K562 (cell line): ENCODE measurements at regions not wholly inside any gene's neighbourhood (a gene's known extent, or its start where the extent isn't known, plus 50 kb on each side); places are given as distances from the start of the nearest gene placed in this dataset.
A peak's percentile ranks its signal among the peaks of the same experiment; 100 is the strongest.

Source experiments
- ARID2 ChIP-seq: fragments of 450-650 bp; IDR thresholded peaks from 2 replicates; pipeline ENCODE4 v1.6.1; 2017; ENCODE audit warnings: antibody characterized with exemption, mild to moderate bottlenecking
- ATF7 ChIP-seq: fragments of 450-650 bp; IDR thresholded peaks from 2 replicates; pipeline ENCODE4 v1.7.1; 2014; ENCODE audit warnings: mild to moderate bottlenecking, moderate library complexity
- CBX5 ChIP-seq: IDR thresholded peaks from 2 replicates; pipeline ENCODE4 v1.6.1; 2014; ENCODE audit warnings: low read depth, borderline replicate concordance
- CREM ChIP-seq: IDR thresholded peaks from 2 replicates; pipeline ENCODE4 v1.6.1; 2014; ENCODE audit warnings: antibody characterized with exemption, low read depth
- DPF2 ChIP-seq: fragments of 450-650 bp; IDR thresholded peaks from 2 replicates; pipeline ENCODE4 v1.6.1; 2016
- FOSL1 ChIP-seq: fragments of 200-800 bp; sonication (Bioruptor generic); conservative IDR thresholded peaks from 2 replicates; pipeline ENCODE4 v1.6.1; 2016; ENCODE audit warnings: missing genetic modification characterization, missing compliant biosample characterization
- NCOA1 ChIP-seq: fragments of 450-650 bp; IDR thresholded peaks from 2 replicates; pipeline ENCODE4 v1.6.1; 2016; ENCODE audit warnings: low read depth
- POLR2A ChIP-seq: fragments of 450-650 bp; conservative IDR thresholded peaks from 2 replicates; pipeline ENCODE4 v1.6.1; 2016
- ZNF274 ChIP-seq: IDR thresholded peaks from 2 replicates; pipeline ENCODE4 v1.6.1; 2011; ENCODE audit warnings: low read depth, mild to moderate bottlenecking, low read length, moderate library complexity, borderline replicate concordance
- TF ChIP-seq, protein P1 (sequence below), 2 experiments: IDR thresholded peaks; 2 replicates each; pipeline ENCODE4 v1.6.1; 2011; ENCODE audit warnings: borderline replicate concordance in 1 of 2, control low read depth in 1 of 2, low read depth in 1 of 2, low read length in 1 of 2, mild to moderate bottlenecking in 1 of 2, mixed read lengths in 1 of 2, moderate library complexity in 1 of 2; ENCODE audit not compliant: insufficient read depth in 1 of 2, insufficient read length in 1 of 2, poor library complexity in 1 of 2, severe bottlenecking in 1 of 2; ENCODE audit errors: extremely low read depth in 1 of 2
- TF ChIP-seq, protein P2 (sequence below): sonication (generic); formaldehyde crosslinking; IDR thresholded peaks from 2 replicates; pipeline ENCODE4 v1.8.1; 2023; ENCODE audit warnings: mild to moderate bottlenecking, missing genetic modification reagents
- TF ChIP-seq, protein P3 (sequence below): fragments of 450-650 bp; IDR thresholded peaks from 2 replicates; pipeline ENCODE4 v1.6.1; 2016; ENCODE audit warnings: mild to moderate bottlenecking, moderate library complexity

DNA sequence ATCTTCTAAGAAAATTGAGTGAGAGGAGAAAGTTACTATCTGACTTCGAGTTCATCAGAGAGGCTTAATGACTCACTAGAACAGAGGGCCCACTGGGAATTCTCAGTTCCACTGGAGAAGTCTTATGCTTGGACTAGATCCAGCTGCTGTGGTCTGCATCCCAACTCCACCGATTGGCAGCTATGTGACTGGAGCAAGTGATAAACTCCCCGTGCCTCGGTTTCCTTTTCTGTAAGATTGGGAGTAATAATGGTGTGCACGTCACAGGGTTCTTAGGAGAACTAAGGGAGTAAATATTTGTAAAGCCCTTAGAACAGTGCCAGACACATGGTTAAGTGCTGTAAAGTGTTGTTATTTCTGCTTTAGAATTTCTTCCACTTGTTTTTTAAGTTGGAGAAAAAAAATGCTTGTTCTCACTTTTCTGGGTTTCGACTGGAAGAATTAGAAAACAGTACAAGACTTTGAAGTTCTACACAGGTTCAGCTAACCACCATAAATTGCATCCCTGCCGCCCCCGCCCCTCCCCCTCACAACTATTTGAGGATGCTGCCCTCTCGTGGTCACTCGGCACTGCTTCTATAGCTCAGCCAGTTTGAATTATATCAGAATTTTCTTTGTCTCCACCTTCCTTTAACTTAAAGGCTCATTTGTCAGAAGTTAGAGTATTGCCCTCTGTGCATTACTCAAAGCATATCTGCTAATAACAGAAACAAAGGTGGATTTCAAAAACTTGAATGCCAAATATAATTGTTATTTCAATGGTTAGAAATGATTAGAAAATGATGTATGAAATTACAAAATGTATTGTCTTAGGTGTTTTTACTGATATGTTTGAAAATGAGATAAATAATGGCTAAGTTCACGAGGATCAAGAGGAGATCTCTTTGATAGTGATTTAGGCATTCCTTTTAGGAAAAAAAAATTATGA lies 95.0 kb upstream of the IFNGR1 start (continued):
- TF ChIP-seq, protein P1, sequence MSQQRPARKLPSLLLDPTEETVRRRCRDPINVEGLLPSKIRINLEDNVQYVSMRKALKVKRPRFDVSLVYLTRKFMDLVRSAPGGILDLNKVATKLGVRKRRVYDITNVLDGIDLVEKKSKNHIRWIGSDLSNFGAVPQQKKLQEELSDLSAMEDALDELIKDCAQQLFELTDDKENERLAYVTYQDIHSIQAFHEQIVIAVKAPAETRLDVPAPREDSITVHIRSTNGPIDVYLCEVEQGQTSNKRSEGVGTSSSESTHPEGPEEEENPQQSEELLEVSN (IDR thresholded peaks at IDR 0.05; ENCODE audit: borderline replicate concordance in 1 of 2, extremely low read depth in 1 of 2, insufficient read depth in 1 of 2, insufficient read length in 1 of 2, low read depth in 1 of 2, low read length in 1 of 2, poor library complexity in 1 of 2, severe bottlenecking in 1 of 2), result no peak
- TF ChIP-seq, protein P2, sequence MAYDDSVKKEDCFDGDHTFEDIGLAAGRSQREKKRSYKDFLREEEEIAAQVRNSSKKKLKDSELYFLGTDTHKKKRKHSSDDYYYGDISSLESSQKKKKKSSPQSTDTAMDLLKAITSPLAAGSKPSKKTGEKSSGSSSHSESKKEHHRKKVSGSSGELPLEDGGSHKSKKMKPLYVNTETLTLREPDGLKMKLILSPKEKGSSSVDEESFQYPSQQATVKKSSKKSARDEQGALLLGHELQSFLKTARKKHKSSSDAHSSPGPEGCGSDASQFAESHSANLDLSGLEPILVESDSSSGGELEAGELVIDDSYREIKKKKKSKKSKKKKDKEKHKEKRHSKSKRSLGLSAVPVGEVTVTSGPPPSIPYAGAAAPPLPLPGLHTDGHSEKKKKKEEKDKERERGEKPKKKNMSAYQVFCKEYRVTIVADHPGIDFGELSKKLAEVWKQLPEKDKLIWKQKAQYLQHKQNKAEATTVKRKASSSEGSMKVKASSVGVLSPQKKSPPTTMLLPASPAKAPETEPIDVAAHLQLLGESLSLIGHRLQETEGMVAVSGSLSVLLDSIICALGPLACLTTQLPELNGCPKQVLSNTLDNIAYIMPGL (CRISPR knock-in tag), result no peak
- no peak for TF ChIP-seq ZNF274
- TF ChIP-seq CBX5, result no peak
- TF ChIP-seq ATF7, result no peak
- TF ChIP-seq POLR2A, result no peak
- TF ChIP-seq DPF2, result no peak
- peak; percentile 59 for TF ChIP-seq ARID2
- TF ChIP-seq, protein P3, sequence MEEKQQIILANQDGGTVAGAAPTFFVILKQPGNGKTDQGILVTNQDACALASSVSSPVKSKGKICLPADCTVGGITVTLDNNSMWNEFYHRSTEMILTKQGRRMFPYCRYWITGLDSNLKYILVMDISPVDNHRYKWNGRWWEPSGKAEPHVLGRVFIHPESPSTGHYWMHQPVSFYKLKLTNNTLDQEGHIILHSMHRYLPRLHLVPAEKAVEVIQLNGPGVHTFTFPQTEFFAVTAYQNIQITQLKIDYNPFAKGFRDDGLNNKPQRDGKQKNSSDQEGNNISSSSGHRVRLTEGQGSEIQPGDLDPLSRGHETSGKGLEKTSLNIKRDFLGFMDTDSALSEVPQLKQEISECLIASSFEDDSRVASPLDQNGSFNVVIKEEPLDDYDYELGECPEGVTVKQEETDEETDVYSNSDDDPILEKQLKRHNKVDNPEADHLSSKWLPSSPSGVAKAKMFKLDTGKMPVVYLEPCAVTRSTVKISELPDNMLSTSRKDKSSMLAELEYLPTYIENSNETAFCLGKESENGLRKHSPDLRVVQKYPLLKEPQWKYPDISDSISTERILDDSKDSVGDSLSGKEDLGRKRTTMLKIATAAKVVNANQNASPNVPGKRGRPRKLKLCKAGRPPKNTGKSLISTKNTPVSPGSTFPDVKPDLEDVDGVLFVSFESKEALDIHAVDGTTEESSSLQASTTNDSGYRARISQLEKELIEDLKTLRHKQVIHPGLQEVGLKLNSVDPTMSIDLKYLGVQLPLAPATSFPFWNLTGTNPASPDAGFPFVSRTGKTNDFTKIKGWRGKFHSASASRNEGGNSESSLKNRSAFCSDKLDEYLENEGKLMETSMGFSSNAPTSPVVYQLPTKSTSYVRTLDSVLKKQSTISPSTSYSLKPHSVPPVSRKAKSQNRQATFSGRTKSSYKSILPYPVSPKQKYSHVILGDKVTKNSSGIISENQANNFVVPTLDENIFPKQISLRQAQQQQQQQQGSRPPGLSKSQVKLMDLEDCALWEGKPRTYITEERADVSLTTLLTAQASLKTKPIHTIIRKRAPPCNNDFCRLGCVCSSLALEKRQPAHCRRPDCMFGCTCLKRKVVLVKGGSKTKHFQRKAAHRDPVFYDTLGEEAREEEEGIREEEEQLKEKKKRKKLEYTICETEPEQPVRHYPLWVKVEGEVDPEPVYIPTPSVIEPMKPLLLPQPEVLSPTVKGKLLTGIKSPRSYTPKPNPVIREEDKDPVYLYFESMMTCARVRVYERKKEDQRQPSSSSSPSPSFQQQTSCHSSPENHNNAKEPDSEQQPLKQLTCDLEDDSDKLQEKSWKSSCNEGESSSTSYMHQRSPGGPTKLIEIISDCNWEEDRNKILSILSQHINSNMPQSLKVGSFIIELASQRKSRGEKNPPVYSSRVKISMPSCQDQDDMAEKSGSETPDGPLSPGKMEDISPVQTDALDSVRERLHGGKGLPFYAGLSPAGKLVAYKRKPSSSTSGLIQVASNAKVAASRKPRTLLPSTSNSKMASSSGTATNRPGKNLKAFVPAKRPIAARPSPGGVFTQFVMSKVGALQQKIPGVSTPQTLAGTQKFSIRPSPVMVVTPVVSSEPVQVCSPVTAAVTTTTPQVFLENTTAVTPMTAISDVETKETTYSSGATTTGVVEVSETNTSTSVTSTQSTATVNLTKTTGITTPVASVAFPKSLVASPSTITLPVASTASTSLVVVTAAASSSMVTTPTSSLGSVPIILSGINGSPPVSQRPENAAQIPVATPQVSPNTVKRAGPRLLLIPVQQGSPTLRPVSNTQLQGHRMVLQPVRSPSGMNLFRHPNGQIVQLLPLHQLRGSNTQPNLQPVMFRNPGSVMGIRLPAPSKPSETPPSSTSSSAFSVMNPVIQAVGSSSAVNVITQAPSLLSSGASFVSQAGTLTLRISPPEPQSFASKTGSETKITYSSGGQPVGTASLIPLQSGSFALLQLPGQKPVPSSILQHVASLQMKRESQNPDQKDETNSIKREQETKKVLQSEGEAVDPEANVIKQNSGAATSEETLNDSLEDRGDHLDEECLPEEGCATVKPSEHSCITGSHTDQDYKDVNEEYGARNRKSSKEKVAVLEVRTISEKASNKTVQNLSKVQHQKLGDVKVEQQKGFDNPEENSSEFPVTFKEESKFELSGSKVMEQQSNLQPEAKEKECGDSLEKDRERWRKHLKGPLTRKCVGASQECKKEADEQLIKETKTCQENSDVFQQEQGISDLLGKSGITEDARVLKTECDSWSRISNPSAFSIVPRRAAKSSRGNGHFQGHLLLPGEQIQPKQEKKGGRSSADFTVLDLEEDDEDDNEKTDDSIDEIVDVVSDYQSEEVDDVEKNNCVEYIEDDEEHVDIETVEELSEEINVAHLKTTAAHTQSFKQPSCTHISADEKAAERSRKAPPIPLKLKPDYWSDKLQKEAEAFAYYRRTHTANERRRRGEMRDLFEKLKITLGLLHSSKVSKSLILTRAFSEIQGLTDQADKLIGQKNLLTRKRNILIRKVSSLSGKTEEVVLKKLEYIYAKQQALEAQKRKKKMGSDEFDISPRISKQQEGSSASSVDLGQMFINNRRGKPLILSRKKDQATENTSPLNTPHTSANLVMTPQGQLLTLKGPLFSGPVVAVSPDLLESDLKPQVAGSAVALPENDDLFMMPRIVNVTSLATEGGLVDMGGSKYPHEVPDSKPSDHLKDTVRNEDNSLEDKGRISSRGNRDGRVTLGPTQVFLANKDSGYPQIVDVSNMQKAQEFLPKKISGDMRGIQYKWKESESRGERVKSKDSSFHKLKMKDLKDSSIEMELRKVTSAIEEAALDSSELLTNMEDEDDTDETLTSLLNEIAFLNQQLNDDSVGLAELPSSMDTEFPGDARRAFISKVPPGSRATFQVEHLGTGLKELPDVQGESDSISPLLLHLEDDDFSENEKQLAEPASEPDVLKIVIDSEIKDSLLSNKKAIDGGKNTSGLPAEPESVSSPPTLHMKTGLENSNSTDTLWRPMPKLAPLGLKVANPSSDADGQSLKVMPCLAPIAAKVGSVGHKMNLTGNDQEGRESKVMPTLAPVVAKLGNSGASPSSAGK, result no peak
- peak; percentile 26; the same call in 1 of the 2 replicates for TF ChIP-seq CREM
- no peak for TF ChIP-seq NCOA1
- no peak for TF ChIP-seq FOSL1 (tag)
